IMR-90 (cell line): ENCODE measurements at regions not wholly inside any gene's neighbourhood (a gene's known extent, or its start where the extent isn't known, plus 50 kb on each side); places are given as distances from the start of the nearest gene placed in this dataset.

ENCODE experiments used
- ATAC-seq: fragments of 200-7000 bp; cut with Tn5 transposase; 2 replicates; pipeline ENCODE4 v1.9.1; 2020; ENCODE audit warnings: low read depth, mild to moderate bottlenecking, moderate library complexity
- BruUV-seq: library from RNA; stranded (reverse); fragments of 400-500 nt; replicated peaks from 2 replicates; lab custom pipeline; 2021; lab: Mats Ljungman, UMichigan
- CTCF ChIA-PET: fragments of 300-600 bp; formaldehyde crosslinking; extraction: SDS; loops from one replicate; lab custom pipeline; 2021; ENCODE audit warnings: antibody characterized with exemption; lab: Yijun Ruan, JAX
- POLR2A ChIA-PET: fragments of 300-600 bp; sonication (Branson Sonifier 250); formaldehyde crosslinking; loops from one replicate; lab custom pipeline; 2022; ENCODE audit warnings: antibody characterized with exemption; ENCODE audit not compliant: unreplicated experiment; lab: Charles Lee
- DNase-seq: peaks from one replicate; pipeline ENCODE4 v3.0.0; 2013
- H2AFZ ChIP-seq: replicated peaks from 2 replicates; pipeline ENCODE3; 2013; ENCODE audit warnings: low read length, mild to moderate bottlenecking; ENCODE audit not compliant: poor library complexity
- H2AK5ac ChIP-seq: 2 replicates; pipeline ENCODE4 v1.6.1; 2013; ENCODE audit warnings: low read depth, low read length, inconsistent platforms
- H2AK9ac ChIP-seq: replicated peaks from 2 replicates; pipeline ENCODE3; 2013; ENCODE audit warnings: mild to moderate bottlenecking, low read depth, low read length, moderate library complexity; ENCODE audit not compliant: poor library complexity
- H2BK120ac ChIP-seq: 2 replicates; pipeline ENCODE4 v1.6.1; 2013; ENCODE audit warnings: low read depth, low read length, inconsistent platforms
- H2BK15ac ChIP-seq: 3 replicates; pipeline ENCODE4 v1.6.1; 2013; ENCODE audit warnings: low read depth, low read length, inconsistent platforms
- H2BK20ac ChIP-seq: 2 replicates; pipeline ENCODE4 v1.6.1; 2013; ENCODE audit warnings: low read depth, mild to moderate bottlenecking, inconsistent platforms, low read length, moderate library complexity
- H2BK5ac ChIP-seq: 2 replicates; pipeline ENCODE4 v1.6.1; 2013; ENCODE audit warnings: mild to moderate bottlenecking, low read depth, low read length, inconsistent platforms; ENCODE audit not compliant: poor library complexity, severe bottlenecking
- H3K14ac ChIP-seq: replicated peaks from 2 replicates; pipeline ENCODE4 v1.6.1; 2013; ENCODE audit warnings: low read depth, low read length, inconsistent platforms
- H3K18ac ChIP-seq: 2 replicates; pipeline ENCODE4 v1.6.1; 2013; ENCODE audit warnings: low read depth, low read length, control low read depth
- H3K23ac ChIP-seq: 2 replicates; pipeline ENCODE4 v1.6.1; 2013; ENCODE audit warnings: low read depth, low read length, inconsistent platforms
- H3K27ac ChIP-seq: 2 replicates; pipeline ENCODE4 v1.5.1; 2013; ENCODE audit warnings: mild to moderate bottlenecking, control low read depth, low read length; ENCODE audit not compliant: insufficient read depth
- H3K27me3 ChIP-seq: 2 replicates; pipeline ENCODE4 v1.6.1; 2013; ENCODE audit warnings: low read length; ENCODE audit not compliant: control insufficient read depth, insufficient read depth
- H3K36me3 ChIP-seq: 2 replicates; pipeline ENCODE4 v1.6.1; 2013; ENCODE audit warnings: low read length, mixed read lengths; ENCODE audit not compliant: control insufficient read depth, insufficient read depth
- H3K4ac ChIP-seq: 2 replicates; pipeline ENCODE4 v1.6.1; 2013; ENCODE audit warnings: low read depth, low read length, inconsistent platforms
- H3K4me1 ChIP-seq: 2 replicates; pipeline ENCODE4 v1.6.1; 2013; ENCODE audit warnings: low read length, mixed read lengths; ENCODE audit not compliant: control insufficient read depth, insufficient read depth
- H3K4me2 ChIP-seq: 2 replicates; pipeline ENCODE4 v1.6.1; 2013; ENCODE audit warnings: low read depth, mild to moderate bottlenecking, control low read depth, low read length, moderate library complexity
- H3K4me3 ChIP-seq: 2 replicates; pipeline ENCODE4 v1.5.1; 2013; ENCODE audit warnings: low read depth, mild to moderate bottlenecking, control low read depth, low read length, moderate library complexity; ENCODE audit not compliant: insufficient read depth
- H3K56ac ChIP-seq: 2 replicates; pipeline ENCODE4 v1.6.1; 2013; ENCODE audit warnings: low read length, inconsistent platforms; ENCODE audit not compliant: insufficient read depth; ENCODE audit errors: extremely low read depth
- H3K79me1 ChIP-seq, 2 experiments: 2 replicates each; pipeline ENCODE4 v1.6.1; 2013; ENCODE audit warnings: low read length in 2 of 2, inconsistent platforms in 1 of 2, low read depth in 1 of 2
- H3K9ac ChIP-seq: 2 replicates; pipeline ENCODE4 v1.6.1; 2013; ENCODE audit warnings: low read depth, low read length, control low read depth
- H3K9me1 ChIP-seq: 2 replicates; pipeline ENCODE4 v1.6.1; 2013; ENCODE audit warnings: low read length, inconsistent platforms; ENCODE audit not compliant: insufficient read depth
- H3K9me3 ChIP-seq: 2 replicates; pipeline ENCODE4 v1.6.1; 2013; ENCODE audit warnings: low read length; ENCODE audit not compliant: control insufficient read depth, insufficient read depth
- H4K20me1 ChIP-seq: 2 replicates; pipeline ENCODE4 v1.6.1; 2013; ENCODE audit warnings: low read length, inconsistent platforms; ENCODE audit not compliant: insufficient read depth
- H4K5ac ChIP-seq: 2 replicates; pipeline ENCODE4 v1.6.1; 2013; ENCODE audit warnings: mild to moderate bottlenecking, low read depth, low read length, control low read depth
- H4K8ac ChIP-seq, 2 experiments: 2 replicates each; pipeline ENCODE4 v1.6.1; 2013; ENCODE audit warnings: low read depth in 2 of 2, low read length in 2 of 2, control low read depth in 1 of 2, inconsistent platforms in 1 of 2
- H4K91ac ChIP-seq: 2 replicates; pipeline ENCODE4 v1.6.1; 2013; ENCODE audit warnings: low read depth, low read length, inconsistent platforms; ENCODE audit not compliant: insufficient read depth
- BHLHE40 ChIP-seq: fragments of 150-350 bp; IDR thresholded peaks from 2 replicates; pipeline ENCODE4 v1.6.1; 2016; ENCODE audit warnings: mild to moderate bottlenecking, low read depth, low read length
- CEBPB ChIP-seq: IDR thresholded peaks from 2 replicates; pipeline ENCODE4 v1.6.1; 2012; ENCODE audit warnings: low read depth, low read length, improper control_type of control experiment
- CHD1 ChIP-seq: IDR thresholded peaks from 2 replicates; pipeline ENCODE4 v1.6.1; 2012; ENCODE audit warnings: low read depth, low read length, improper control_type of control experiment
- MAFK ChIP-seq: IDR thresholded peaks from 2 replicates; pipeline ENCODE4 v1.6.1; 2012; ENCODE audit warnings: low read depth, low read length, improper control_type of control experiment
- POLR2A ChIP-seq: IDR thresholded peaks from 2 replicates; pipeline ENCODE4 v1.6.1; 2012; ENCODE audit warnings: mild to moderate bottlenecking, low read depth, low read length
- RFX5 ChIP-seq: IDR thresholded peaks from 2 replicates; pipeline ENCODE4 v1.8.0; 2012; ENCODE audit warnings: low read depth, mild to moderate bottlenecking, low read length, moderate library complexity
- SMC3 ChIP-seq: fragments of 150-350 bp; IDR thresholded peaks from 2 replicates; pipeline ENCODE4 v1.6.1; 2016; ENCODE audit warnings: low read depth, mild to moderate bottlenecking, antibody characterized with exemption, low read length, moderate library complexity
- USF2 ChIP-seq: fragments of 150-350 bp; IDR thresholded peaks from 2 replicates; pipeline ENCODE4 v1.6.1; 2017; ENCODE audit warnings: mild to moderate bottlenecking, antibody characterized with exemption, low read length, low read depth
- WGBS, 2 experiments: methylation state at CpG; one replicate each; pipeline versions ENCODE4 v1.1.5 to v1.1.7; 2013; ENCODE audit warnings: missing lambda C conversion rate in 2 of 2; ENCODE audit not compliant: insufficient read length in 1 of 2; ENCODE audit errors: extremely low coverage in 2 of 2; 5-methylcytosine and 5-hydroxymethylcytosine counted together
- dilution Hi-C: fragments of 300-500 bp; cut with HindIII; formaldehyde crosslinking; loops from one replicate; pipeline ENCODE4 v1.14.3; 2018; ENCODE audit warnings: low sequenced_read_pairs; ENCODE audit not compliant: unreplicated experiment
- in situ Hi-C: fragments of 300-500 bp; cut with MboI; formaldehyde crosslinking; loops from 3 replicates; pipeline ENCODE4 v1.14.3; 2019; ENCODE audit warnings: low sequenced_read_pairs, inconsistent platforms, mixed read lengths
- intact Hi-C: fragments of 100-400 bp; cut with micrococcal nuclease; formaldehyde crosslinking; loops from 2 replicates; pipeline ENCODE4 v1.10.0; 2022
- TF ChIP-seq, protein P1 (sequence below): conservative IDR thresholded peaks from 2 replicates; pipeline ENCODE4 v1.5.1; 2012; ENCODE audit warnings: mild to moderate bottlenecking, low read depth, low read length, improper control_type of control experiment

- Histone ChIP-seq H2AFZ (no peak overlapping the region), H3K9ac (no peak overlapping the region), H3K9me3 (no peaks in the 10 kb centered on the region), H3K4me2 (no peak overlapping the region), H3K56ac (no peak overlapping the region), H3K4me1 (no peaks in the 10 kb centered on the region), H2BK20ac (no peak overlapping the region), H3K4ac (no peak overlapping the region), H2BK120ac (no peak overlapping the region), H3K14ac (no peak overlapping the region), H2AK5ac (no peak overlapping the region), H2BK5ac (no peak overlapping the region), H4K8ac (no peak overlapping the region), H3K4me3 (no peak overlapping the region), H4K91ac (no peak overlapping the region), H3K36me3 (no peaks in the 10 kb centered on the region), H3K23ac (no peak overlapping the region), H4K5ac (no peak overlapping the region), H3K27ac (no peak overlapping the region), H2BK15ac (no peak overlapping the region), H2AK9ac (no peak overlapping the region), H3K27me3 (no peaks in the 10 kb centered on the region), H3K79me1 (no peaks in the 10 kb centered on the region), H3K18ac (no peak overlapping the region), H3K9me1 (no peaks in the 10 kb centered on the region), H4K20me1 (no peaks in the 10 kb centered on the region)
- ATAC-seq = no peak
- dilution Hi-C loops (no loop called here), intact Hi-C loops (no loop called here), in situ Hi-C loops (no loop called here)
- TF ChIP-seq, protein P1, sequence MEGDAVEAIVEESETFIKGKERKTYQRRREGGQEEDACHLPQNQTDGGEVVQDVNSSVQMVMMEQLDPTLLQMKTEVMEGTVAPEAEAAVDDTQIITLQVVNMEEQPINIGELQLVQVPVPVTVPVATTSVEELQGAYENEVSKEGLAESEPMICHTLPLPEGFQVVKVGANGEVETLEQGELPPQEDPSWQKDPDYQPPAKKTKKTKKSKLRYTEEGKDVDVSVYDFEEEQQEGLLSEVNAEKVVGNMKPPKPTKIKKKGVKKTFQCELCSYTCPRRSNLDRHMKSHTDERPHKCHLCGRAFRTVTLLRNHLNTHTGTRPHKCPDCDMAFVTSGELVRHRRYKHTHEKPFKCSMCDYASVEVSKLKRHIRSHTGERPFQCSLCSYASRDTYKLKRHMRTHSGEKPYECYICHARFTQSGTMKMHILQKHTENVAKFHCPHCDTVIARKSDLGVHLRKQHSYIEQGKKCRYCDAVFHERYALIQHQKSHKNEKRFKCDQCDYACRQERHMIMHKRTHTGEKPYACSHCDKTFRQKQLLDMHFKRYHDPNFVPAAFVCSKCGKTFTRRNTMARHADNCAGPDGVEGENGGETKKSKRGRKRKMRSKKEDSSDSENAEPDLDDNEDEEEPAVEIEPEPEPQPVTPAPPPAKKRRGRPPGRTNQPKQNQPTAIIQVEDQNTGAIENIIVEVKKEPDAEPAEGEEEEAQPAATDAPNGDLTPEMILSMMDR = no peak
- TF ChIP-seq USF2 (no peak), MAFK (no peak), RFX5 (no peak), BHLHE40 (no peak), CHD1 (no peak), CEBPB (no peak), POLR2A (no peak), SMC3 (no peak)
- ChIA-PET POLR2A (no interaction called here), CTCF (no interaction called here)
- DNase-seq = no peak
- 14% methylated on average over 2 of the region's 7 CpGs; no CpG with 5 or more reads in 1 of the 2 experiments for WGBS, 2 experiments
- BruUV-seq = no TSS peak
Observed at GRCh38 chr5:8157320-8157822, 288.4 kb downstream of the MTRR start.
